HL-60 (cell line): ENCODE measurements at regions not wholly inside any gene's neighbourhood (a gene's known extent, or its start where the extent isn't known, plus 50 kb on each side); places are given as distances from the start of the nearest gene placed in this dataset.

Experiments
- CTCF ChIP-seq: IDR thresholded peaks from one replicate; pipeline ENCODE4 v1.5.1; 2011; ENCODE audit warnings: low read length, control low read depth, inconsistent platforms; ENCODE audit not compliant: insufficient read depth
- GABPA ChIP-seq: IDR thresholded peaks from 2 replicates; pipeline ENCODE4 v1.6.1; 2012; ENCODE audit warnings: low read depth
- POLR2AphosphoS5 ChIP-seq: IDR thresholded peaks from 2 replicates; pipeline ENCODE4 v1.6.1; 2012; ENCODE audit warnings: low read depth
- REST ChIP-seq: IDR thresholded peaks from 2 replicates; pipeline ENCODE4 v1.6.1; 2012; ENCODE audit warnings: low read depth; ENCODE audit not compliant: insufficient replicate concordance
- SPI1 ChIP-seq: IDR thresholded peaks from 2 replicates; pipeline ENCODE4 v1.6.1; 2012; ENCODE audit warnings: low read depth, mild to moderate bottlenecking, borderline replicate concordance

- TF ChIP-seq CTCF (no peak), GABPA (no peak), POLR2AphosphoS5 (no peak), REST (no peak), SPI1 (no peak)
Observed at GRCh38 chr6:131387562-131388447, 185.2 kb upstream of the ARG1 start.
